HG03103 (cell line): ENCODE measurements at regions not wholly inside any gene's neighbourhood (a gene's known extent, or its start where the extent isn't known, plus 50 kb on each side); places are given as distances from the start of the nearest gene placed in this dataset.

Source experiments
- ATAC-seq: cut with Tn5 transposase; IDR thresholded peaks from one replicate; pipeline ENCODE4 v1.9.1; 2021; ENCODE audit warnings: low read depth; ENCODE audit not compliant: unreplicated experiment

DNA sequence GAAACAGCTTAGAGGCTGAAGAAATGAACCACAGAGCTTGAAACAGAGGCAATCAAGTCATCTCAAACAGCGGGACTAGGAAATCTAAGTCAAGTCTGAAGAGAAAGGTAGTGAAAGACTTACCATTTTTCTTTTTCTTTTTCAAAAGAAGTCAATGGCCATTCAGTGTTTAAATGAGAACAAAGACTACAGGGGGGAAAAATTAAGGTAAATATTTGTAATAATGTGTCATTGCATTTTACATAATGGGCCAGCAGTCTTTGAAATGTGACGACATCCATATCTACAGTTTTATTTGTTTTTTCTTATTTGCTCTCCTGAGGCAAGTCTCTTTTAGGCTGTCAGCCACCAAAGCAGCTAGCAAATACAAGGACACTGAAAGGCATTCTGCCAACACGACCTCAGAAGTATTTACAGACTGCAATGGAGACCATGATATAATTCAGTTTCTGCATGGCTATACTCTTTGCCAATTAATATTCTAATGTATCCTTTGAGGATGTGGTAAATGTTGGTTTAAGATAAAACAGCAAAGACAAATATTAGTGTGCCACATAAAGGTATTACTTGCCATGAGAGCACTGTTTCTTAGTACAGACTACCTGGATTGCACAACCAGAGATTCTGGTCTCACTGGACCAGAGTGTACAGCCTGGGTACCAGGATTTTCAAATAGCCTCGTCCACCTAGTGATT is 307.0 kb upstream of the THBS1 start:
- no peak for ATAC-seq

DNA sequence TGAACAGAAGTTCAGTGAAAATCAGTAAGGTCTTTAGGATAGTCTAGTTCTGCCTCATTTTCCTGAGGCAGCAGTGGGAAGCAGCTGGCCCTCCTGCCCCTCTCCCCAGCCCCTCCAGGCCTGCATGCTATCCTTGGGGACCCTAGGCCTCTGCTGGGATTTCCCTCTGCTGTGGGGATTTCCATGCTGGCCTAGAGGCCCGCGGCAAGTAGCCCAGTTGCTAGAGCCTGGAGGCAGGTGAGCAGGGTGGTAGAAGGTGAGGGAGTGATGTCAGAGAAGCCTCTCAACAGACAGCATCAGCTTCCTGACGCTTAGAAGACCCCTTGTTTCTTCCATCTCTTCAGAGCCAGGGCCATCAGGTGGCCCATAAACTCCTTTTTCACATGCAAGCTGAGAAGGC is 305.8 kb upstream of the THBS1 start:
- ATAC-seq = no peak

DNA sequence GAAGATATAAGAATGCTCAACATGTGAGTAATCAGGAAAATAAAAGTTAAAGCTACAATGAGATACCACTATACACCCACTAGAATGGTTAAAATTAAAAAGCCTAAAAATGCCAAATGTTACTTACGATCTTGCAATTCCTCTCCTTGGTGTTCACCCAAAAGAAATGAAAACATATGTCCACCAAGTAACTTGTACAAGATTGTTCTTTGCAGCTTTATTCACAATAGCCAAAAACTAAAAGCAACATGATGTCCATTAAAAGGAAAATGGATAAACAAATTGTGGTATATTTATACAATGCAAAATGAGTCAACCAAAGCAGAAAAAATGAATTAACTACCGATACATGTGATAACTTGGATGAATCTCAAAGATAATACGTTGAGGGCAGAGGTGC is 301.6 kb upstream of the THBS1 start:
- ATAC-seq = no peak

DNA sequence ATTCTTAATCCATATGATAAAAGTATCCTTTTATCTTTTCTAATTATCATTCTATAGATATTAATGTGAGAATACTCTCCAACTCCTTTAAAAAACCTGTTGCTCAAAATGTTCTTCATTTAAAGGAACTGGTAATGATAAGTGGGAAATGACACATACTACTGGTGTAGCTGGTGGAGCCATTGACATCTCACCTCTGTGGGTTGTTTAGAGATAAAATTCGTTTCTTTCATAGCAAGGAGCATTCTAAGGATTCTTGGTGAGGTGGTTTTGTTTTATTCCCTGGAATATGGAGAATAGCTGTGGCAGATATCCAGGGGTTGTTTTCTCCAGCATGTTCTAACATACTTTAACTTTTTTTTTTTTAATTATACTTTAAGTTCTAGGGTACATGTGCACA is 299.8 kb upstream of the THBS1 start:
- ATAC-seq = no peak

DNA sequence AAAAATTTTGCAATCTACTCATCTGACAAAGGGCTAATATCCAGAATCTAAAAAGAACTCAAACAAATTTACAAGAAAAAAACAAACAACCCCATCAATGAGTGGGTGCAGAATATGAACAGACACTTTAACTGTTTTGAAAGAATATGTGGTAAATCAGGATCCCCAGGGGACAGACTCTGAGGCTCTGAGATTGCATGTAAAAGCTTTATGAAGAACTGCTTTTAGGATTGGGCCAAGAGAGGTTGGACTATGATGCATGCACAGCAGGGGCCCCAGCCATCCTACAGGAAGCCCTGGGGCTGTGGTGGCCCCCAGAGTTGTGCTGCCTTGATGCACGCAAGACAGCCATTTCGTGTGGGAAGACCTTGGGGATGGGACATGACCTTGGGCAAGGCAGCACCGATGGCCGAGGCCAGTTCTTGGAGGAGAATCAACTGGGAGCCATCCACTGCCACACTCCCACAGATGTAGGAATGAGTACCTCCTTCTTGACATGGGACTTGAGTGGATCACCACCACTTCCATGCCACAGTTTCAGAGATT is 298.1 kb upstream of the THBS1 start:
- ATAC-seq = no peak

DNA sequence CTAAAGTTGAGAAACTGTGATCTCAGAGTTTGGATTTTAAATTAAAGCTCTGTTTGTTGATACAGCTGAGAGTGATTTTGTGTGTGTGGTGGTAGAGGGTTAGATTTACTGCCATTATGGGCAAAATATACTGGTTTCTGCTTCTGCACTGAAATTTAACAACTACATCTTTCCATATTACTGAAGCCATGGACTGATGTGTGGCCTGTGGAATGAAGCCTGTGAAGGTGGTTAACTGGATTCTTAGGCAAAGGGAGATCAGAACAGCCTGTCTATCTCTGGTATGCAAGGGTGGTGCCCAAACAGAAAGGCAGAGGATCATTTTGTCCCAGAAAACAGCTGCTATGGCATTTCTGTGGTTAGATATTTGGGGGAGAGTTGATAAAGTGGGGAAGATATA is 297.3 kb upstream of the THBS1 start:
- no peak for ATAC-seq

DNA sequence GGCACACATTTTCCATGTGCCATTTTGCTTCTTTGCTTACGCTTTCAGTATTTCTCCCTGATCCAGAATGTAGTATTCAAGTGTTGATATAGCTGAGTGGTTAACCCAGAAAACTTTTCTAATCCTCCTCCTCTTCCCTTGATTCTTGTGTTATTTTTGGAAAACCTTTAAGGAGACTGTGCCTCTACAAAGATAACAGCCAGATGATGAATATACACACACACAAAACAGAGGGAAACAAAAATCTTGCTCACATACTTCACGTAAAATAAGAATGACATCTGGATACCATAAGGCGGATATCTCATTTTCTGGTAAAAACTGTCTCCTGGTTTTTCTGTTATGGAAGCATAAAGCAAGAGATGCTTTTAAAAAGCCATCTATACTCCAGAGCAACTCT is 295.8 kb upstream of the THBS1 start:
- ATAC-seq = no peak

DNA sequence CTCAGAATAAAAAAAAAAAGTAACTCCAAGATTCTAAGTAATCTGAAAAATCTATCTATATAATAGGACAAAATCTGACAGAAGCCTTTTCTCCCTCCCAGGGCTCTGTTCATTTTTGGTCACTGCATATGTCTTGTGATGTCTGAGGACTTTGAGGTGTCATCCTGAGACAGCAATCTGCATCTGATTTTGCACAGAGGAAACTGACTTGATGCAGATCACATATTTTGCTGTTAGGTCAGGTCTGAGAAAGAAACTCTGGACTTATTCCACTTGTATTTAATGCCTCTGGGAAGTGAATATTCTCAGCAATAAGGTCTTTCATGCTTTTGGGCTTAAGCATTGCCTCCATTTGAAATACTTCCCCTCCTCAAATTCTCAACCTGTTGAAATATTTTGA is 295.2 kb upstream of the THBS1 start:
- no peak for ATAC-seq

DNA sequence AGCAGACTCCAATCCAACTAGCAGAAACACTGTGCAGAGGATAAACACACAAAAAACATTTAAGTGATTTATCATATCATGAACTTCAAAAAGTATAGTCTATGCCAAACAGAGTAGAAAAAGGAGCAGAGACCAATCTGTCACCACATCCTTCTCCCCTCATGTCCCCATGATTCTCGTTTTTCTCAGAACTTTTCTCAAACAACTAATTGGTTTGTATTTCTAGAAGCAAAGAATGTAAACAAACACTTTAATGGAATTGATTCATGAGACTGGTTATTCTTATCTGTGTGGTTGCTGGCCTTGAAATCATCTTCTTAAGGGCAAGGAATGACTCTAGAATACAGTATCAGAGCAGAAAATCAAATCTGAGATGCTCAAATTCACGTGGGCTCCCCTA is 294.2 kb upstream of the THBS1 start:
- no peak for ATAC-seq

DNA sequence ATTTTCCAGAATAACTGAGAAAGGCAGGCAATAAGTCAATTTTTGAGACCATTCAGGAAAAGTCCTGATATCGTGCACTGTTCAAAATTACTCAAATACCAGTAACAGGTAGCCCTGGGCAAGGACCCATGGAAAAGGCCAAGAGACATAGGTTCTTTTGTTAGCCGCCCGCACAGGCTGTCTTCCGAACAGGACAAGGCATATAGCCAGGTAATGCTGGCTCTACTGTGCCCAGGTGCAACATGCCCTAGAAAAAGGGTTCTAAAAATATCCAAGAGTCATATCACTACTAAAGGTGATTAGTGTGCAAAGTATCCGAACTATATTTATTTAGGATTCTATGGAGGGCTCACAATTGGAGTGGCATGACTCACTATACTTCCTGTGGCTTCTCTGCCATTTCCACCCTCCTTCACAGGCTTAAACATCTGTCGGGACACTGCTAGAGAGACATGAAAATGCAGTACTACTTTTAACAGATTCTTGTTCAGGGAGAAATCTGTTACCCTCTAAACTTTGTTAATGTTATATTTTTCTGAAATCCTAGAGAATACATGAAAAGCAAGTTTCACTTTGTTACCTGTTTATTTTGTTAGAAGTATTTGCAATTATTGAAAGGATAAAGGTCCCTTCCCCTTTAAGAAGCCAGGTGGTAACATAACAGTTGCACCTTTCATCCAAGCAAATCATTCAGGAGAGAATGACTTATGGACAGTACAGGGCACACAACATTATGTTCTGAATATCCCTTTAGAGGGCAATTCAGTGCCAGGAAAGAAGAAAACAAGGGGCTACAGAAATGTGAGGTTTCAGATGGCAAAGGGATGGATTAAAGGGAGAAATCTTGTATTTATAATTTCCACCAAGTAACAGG is 293.3 kb upstream of the THBS1 start:
- no peak for ATAC-seq

DNA sequence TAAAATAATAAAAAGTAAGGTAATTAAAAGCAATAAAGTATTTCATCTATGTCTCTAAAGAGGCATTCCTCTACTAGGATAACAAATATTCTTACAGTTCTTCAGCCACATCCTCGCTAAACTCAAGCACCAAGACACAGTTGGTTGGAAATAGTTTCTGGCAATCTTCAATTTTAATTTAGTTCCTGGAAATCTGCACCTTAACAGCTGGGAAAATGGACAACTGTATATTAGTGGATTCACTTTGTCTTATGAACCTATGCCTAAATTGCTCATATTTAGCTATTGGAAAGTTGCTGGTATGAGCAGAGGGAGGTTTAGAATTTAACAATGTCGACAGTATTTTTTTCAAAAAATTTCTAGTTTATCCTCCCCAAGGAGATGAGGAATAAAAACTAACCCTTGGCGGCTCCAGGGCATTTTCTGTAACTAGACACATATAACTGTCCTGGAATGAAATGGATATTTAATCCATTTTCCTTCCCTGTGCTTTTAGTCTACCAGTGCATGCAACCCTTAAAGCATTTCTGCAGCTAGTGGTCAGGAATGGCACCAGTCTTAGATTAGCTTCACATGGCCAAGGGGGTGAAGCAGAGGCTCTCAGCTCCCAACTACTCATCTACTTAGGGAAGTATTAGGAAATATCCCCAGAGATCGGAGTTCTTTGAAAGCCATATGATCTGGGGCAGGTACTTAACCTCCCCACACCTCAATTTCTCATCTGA is 290.0 kb upstream of the THBS1 start:
- no peak for ATAC-seq

DNA sequence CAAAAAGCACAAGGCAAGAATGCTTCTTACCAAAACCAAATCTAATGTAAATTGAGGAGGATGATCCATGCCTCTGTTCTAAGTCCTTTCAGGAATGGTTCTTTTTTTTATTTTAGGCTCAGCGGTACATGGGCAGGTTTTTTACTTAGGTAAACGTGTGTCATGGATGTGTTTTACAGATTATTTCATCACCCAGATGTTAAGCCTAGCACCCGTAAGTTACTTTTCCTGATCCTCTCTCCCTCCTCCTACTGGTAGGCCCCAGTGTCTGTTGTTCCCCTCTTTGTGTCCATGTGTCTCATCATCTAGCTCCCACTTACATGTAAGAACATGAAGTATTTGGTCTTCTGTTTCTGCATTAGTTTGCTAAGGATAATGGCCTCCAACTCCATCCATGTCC is 289.2 kb upstream of the THBS1 start:
- no peak for ATAC-seq

DNA sequence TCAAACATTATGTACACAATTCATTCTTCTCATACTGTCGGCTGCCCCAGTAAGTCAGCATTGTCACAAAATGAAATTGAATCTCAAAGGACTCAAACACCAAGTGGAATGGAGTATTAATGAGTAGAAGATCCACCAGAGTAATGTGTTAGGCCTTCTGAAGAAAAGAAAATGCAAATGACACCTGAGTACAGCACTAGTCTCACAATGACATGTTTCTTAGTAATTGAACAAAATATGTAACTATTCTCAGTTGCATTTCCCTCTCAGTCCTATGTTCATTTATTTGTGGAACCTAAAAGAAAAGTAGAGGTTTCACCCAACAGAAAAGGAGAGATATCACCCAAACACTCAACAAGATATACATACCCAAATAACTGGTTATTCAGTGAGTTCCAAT is 283.9 kb upstream of the THBS1 start:
- ATAC-seq = no peak

DNA sequence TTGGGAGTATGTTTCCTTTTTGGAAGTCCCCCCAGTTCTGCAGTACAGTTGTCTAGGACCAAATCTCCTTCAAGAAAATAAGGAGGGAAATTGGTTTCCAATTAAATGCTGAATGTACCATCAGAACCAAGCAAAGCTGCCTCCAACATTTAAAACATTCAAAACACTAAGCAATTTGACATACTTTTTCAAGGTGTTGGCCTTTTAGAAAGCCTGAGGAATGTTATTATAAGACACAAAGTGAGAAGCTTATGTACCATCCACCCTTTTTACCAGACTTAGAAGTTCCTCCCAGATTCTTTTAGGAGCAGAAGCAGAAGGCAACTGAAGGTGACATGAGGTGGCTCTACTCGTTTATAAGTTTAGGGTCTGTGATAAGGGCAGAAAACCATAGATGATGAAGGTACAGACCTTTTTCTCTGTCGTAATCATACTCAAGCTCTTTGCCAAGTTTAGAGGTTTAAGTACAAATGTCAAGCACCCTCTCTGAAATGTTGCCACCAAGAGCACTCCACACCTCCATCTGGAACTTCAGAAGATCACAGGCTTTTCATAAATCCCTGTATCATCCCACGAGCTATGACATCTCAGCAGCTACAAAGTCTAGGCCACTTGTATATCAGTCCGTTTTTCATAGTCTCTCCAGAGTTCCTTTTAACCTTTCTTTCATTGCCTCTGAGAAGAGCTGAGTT is 282.5 kb upstream of the THBS1 start:
- ATAC-seq = no peak

DNA sequence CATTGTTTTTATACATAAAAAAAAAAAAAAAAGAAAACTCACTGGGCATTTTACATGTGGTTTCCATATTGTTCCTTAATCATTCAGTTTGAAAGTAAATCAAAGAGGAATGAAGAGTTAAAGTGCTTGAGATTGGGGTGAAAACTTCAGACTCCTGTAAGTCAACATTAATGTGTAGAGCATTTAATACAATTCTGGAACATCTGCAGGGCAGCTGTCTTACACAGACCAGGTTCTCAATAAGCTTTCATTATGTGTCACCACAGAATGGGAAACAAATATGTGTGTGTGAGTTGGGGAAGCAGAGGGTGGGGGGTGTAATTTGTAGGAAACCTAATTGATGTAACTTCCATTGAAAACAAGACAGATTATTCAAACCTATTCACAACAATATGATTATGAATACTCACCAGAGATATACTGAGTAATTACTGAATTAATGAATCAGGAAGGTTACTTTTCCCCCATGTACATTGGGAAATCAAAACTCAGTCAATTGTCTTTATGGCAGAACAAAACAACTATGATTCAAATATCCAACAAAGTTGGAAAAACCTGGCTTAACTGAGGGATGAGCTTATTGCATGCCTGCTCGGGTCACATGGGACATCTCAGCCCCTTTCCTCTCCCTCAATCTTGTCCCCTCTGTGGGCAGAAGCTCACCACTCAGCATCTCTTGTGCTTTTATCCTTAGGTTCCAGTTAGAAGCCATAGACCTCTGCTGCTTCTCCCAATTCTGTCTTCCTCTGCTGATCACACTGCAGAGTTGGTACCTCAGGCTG is 281.2 kb upstream of the THBS1 start:
- no peak for ATAC-seq

DNA sequence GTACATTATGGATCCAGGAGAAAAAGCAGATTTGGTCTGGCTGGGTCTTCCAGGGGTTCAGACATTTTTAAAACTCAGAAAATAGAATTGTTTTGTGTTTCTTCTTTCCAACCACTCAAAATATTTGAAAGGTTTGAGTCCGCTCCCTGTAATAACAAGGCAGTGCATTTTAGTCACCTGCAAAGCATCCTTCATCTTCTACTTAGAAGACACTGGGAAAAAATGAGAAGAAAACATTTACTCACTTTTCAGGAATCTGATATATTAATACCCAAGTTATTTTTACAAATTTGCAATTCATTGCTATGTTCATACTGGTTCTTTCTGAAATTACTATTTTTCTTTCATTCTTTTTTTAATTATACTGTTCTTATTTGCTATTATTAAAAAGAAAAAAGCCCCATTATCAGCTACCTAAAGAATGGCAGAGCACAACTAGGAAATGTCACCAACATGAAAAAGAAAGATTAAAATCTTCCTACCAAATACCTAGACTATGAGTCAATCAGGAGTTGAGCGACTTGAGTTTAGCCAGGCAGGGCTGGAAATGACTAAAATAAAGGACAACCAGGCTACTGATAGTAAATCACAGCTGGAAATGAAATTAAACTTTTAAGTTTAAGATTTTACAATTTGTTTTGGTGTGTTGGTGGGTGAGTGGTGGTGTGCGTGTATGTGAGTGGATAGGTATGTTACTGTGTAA is 280.3 kb upstream of the THBS1 start:
- ATAC-seq = no peak

DNA sequence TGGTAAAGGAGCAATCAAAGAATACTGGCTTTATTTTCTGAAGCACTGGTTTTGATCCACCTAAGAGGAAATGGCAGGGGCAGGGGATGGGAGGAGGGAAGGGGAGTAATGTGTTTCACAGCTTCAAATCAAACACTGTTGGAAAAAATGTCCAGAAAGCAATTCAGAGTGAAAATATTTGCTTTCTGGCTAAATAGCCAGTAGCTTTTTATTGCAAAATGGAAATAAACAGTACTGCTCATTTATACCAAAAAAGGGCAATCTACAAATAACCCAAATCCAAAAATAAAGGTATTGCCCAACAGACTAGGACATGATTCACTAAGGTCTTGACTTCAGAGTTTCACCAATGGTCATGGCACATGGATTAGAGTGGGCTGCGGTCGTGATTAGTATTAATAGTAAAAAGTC is 279.3 kb upstream of the THBS1 start:
- no peak for ATAC-seq

DNA sequence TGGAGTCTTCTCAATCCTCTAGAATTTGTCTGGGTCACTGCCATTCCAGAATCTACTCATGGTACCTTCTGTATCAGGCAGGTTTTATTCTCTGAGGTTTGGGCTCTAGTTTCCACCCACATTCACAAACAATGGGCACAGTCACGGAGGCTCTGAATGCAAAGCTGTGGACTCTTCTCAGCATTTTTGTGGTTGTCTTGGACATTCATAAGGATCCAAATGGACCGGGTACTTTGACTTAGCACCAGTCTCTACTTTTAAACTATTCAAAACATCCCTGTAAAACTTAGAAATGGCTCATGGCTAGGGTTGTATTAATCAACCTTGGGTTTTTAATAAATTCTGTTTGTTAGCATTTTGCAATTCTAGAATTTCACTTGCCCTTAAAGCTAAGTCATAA is 277.9 kb upstream of the THBS1 start:
- no peak for ATAC-seq

DNA sequence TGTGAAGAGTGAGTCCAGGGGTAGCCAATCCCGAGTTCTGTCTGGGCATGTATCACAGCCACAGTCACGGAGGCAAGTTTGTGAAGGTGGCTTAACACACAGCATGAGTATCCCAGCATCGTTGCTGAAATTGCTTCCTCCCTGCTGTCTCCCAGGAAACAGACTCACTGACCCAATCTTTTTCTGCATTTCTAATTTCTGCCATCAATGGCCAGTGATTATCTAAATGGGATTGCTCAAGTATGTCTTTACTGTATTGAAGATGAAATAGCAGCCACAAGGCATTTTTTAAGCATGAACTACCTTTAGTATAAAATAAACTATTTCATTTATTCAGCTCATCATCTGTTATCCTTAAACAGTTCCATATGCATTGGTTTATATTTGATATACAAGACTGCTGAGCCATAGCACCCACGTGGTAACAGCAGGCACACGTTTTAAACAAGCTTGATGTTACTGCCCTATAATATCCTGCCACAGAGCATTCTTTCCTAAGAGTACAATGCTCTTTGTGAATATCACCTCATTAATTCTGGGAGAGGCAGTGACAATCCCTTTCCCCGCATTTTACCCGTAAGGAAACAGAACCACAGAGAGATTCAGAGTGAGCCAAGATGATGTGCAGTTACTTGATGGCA is 276.6 kb upstream of the THBS1 start:
- no peak for ATAC-seq
